Ascending aorta (tissue), 2 donors: ENCODE measurements at regions not wholly inside any gene's neighbourhood (a gene's known extent, or its start where the extent isn't known, plus 50 kb on each side); places are given as distances from the start of the nearest gene placed in this dataset.

Experiments used
- DNase-seq, 2 donors: peaks; one replicate each; pipeline ENCODE4 v3.0.0-alpha.2; 2019; ENCODE audit warnings: low spot score in 2 of 2
- H3K27ac ChIP-seq, 2 donors: fragments of 200-600 bp; sonication (generic); one replicate each; pipeline ENCODE4 v1.5.1; 2016 to 2017; ENCODE audit warnings: mild to moderate bottlenecking in 1 of 2
- H3K27me3 ChIP-seq: fragments of 200-600 bp; sonication (generic); one replicate; pipeline ENCODE4 v1.5.1; 2017
- H3K36me3 ChIP-seq, 2 donors: fragments of 200-600 bp; sonication (generic); one replicate each; pipeline ENCODE4 v1.5.1; 2016
- H3K4me1 ChIP-seq, 2 donors: fragments of 200-600 bp; sonication (generic); one replicate each; pipeline ENCODE4 v1.5.1; 2016 to 2017; ENCODE audit warnings: mild to moderate bottlenecking in 1 of 2
- H3K4me3 ChIP-seq, 2 donors: fragments of 200-600 bp; sonication (generic); one replicate each; pipeline ENCODE4 v1.5.1; 2016 to 2017; ENCODE audit warnings: mild to moderate bottlenecking in 1 of 2
- H3K9me3 ChIP-seq, 2 donors: fragments of 200-600 bp; sonication (generic); one replicate each; pipeline ENCODE4 v1.5.1; 2016
- intact Hi-C: fragments of 100-400 bp; cut with DNase I; formaldehyde crosslinking; loops from one replicate; pipeline ENCODE4 v1.15.1; 2023
- TF ChIP-seq, protein P1 (sequence below), 3 experiments: fragments of 200-600 bp in 2 of 3; fragments of 450-650 bp in 1 of 3; sonication (generic) in 2 of 3; IDR thresholded peaks; one replicate each; pipeline ENCODE4 v1.5.1; 2016 to 2019; ENCODE audit warnings: antibody characterized with exemption in 3 of 3, mild to moderate bottlenecking in 1 of 3, moderate library complexity in 1 of 3

DNA sequence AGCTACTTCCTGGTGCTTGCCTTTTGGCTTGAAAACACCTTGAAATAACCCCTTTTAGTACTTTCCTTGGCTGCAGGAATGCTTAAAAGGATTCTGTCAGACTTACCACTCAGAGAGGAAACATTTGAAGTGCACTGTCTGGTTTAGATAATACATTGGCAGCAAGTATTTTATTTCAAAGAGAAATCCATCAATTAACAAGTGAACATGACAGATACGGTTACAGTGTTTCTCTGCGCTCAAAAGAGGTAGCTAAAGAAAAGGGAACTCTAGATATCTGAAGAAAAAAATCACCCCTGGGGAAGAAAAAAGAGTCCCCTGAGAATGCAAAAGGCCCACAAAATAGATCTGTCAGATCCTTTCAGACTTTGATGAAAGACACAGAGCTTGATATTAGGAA lies 421.9 kb downstream of the LRFN5 start:
- Histone ChIP-seq H3K4me3 (no peak overlapping the region), H3K9me3 (no peaks in the 10 kb centered on the region), H3K27me3 (no peaks in the 10 kb centered on the region), H3K36me3 (no peaks in the 10 kb centered on the region), H3K4me1 (no peaks in the 10 kb centered on the region), H3K27ac (no peak overlapping the region)
- no peak for DNase-seq
- TF ChIP-seq, protein P1, sequence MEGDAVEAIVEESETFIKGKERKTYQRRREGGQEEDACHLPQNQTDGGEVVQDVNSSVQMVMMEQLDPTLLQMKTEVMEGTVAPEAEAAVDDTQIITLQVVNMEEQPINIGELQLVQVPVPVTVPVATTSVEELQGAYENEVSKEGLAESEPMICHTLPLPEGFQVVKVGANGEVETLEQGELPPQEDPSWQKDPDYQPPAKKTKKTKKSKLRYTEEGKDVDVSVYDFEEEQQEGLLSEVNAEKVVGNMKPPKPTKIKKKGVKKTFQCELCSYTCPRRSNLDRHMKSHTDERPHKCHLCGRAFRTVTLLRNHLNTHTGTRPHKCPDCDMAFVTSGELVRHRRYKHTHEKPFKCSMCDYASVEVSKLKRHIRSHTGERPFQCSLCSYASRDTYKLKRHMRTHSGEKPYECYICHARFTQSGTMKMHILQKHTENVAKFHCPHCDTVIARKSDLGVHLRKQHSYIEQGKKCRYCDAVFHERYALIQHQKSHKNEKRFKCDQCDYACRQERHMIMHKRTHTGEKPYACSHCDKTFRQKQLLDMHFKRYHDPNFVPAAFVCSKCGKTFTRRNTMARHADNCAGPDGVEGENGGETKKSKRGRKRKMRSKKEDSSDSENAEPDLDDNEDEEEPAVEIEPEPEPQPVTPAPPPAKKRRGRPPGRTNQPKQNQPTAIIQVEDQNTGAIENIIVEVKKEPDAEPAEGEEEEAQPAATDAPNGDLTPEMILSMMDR (IDR thresholded peaks at IDR 0.05) = no peak
- intact Hi-C loops = no loop called here

- no peak overlapping the region for H3K27ac ChIP-seq
- TF ChIP-seq, protein P1 (IDR thresholded peaks at IDR 0.05) = no peak
- DNase-seq = no peak
- no peaks in the 10 kb centered on the region for H3K4me1 ChIP-seq
- no peaks in the 10 kb centered on the region for H3K27me3 ChIP-seq
- no peaks in the 10 kb centered on the region for H3K36me3 ChIP-seq
- no peaks in the 10 kb centered on the region for H3K9me3 ChIP-seq
- H3K4me3 ChIP-seq = no peak overlapping the region
- intact Hi-C loops = no loop called here
Observed at GRCh38 chr14:42027271-42027670, 420.6 kb downstream of the LRFN5 start.

DNA sequence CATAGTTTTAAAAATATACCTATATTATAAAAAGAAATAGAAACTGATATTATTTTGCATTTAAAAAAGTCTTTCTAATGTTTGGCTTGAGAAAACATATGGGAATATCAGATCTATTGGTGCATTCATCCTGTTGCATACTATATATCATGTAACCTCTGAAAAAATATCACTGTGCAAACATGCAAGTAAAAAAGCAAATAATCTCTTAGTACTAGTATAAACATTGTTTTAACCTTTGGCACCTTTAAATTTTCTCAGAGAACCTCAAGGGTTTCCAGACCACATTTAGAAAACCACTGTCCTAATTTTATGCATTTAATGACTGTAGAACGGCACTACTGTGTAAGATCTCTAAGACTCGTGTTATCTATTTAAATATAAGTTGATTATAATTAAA lies 416.8 kb downstream of the LRFN5 start:
- Histone ChIP-seq H3K27me3 (no peaks in the 10 kb centered on the region), H3K27ac (no peak overlapping the region), H3K4me1 (no peaks in the 10 kb centered on the region), H3K4me3 (no peak overlapping the region), H3K9me3 (no peaks in the 10 kb centered on the region), H3K36me3 (no peaks in the 10 kb centered on the region)
- TF ChIP-seq, protein P1 (IDR thresholded peaks at IDR 0.05) = no peak
- intact Hi-C loops = no loop called here
- DNase-seq = no peak

GRCh38 chr14:42014301-42014700 lies 407.6 kb downstream of the LRFN5 start:
- TF ChIP-seq, protein P1 (IDR thresholded peaks at IDR 0.05) = no peak
- intact Hi-C loops = no loop called here

DNA sequence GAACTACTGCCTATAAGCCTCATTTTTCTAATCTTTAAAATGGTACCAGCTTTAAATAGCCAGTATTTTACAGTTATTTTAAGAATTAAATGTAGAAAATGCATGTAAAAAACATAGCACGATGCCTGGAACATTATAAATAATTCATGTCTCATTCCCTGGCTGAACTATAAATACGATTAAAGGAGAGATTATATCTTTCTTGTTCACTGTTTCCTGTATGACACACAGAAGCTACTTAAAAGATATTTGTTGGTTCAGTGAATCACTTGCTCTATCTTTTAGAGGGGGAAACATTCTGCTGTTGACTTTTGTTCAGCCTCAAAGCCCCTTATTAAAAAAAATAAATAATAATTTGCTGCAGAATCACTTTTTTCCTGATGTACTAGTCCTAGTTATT lies 406.9 kb downstream of the LRFN5 start:
- H3K36me3 ChIP-seq = no peaks in the 10 kb centered on the region
- no peaks in the 10 kb centered on the region for H3K27me3 ChIP-seq
- no peak for DNase-seq
- no peaks in the 10 kb centered on the region for H3K4me1 ChIP-seq
- H3K9me3 ChIP-seq = no peaks in the 10 kb centered on the region
- intact Hi-C loops = no loop called here
- TF ChIP-seq, protein P1 (IDR thresholded peaks at IDR 0.05) = no peak
- H3K27ac ChIP-seq = no peak overlapping the region
- no peak overlapping the region for H3K4me3 ChIP-seq

More at GRCh38 chr14:42014301-42014700, 407.6 kb downstream of the LRFN5 start:
- Histone ChIP-seq H3K27ac (no peak overlapping the region), H3K36me3 (no peaks in the 10 kb centered on the region), H3K4me1 (no peaks in the 10 kb centered on the region), H3K9me3 (no peaks in the 10 kb centered on the region), H3K27me3 (no peaks in the 10 kb centered on the region), H3K4me3 (no peak overlapping the region)
- DNase-seq = no peak

- intact Hi-C loops = no loop called here
Observed at GRCh38 chr14:42013153-42013552, 406.5 kb downstream of the LRFN5 start.

More at GRCh38 chr14:42013153-42013552, 406.5 kb downstream of the LRFN5 start:
- no peak for DNase-seq
- TF ChIP-seq, protein P1 (IDR thresholded peaks at IDR 0.05) = no peak
- Histone ChIP-seq H3K27me3 (no peaks in the 10 kb centered on the region), H3K36me3 (no peaks in the 10 kb centered on the region), H3K4me1 (no peaks in the 10 kb centered on the region), H3K4me3 (no peak overlapping the region), H3K27ac (no peak overlapping the region), H3K9me3 (no peaks in the 10 kb centered on the region)
